Caki2 (cell line): ENCODE measurements at regions not wholly inside any gene's neighbourhood (a gene's known extent, or its start where the extent isn't known, plus 50 kb on each side); places are given as distances from the start of the nearest gene placed in this dataset.

Experiments used
- DNase-seq: peaks from one replicate; pipeline ENCODE4 v3.0.0-alpha.2; 2015; ENCODE audit warnings: low read depth
- in situ Hi-C: cut with HindIII; loops from 2 replicates; pipeline ENCODE4 v1.10.0; 2016; ENCODE audit warnings: low sequenced_read_pairs, low pct_unique_long_range_greater_than_20kb, mixed read lengths

DNA sequence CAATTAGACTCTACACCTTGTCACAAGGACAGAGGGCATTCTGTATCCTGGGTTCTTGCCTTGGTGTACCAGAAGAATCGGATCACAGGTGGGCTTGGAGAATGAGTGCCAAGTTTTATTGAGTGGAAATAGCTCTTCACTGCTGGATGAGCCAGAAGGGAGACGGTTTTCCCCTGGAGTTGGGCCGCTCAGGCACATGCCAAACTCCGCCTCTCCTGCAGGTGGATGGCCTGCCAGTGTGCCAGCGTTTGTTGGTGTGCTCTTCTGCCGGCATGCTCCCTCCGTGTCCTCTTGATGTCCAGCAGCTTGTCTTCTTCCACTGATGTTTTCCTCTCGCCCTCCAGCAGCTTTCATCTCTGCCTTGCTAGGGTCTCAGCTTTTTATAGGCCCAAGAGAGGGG, 115.5 kb upstream of the RAB27B start:
- no peak for DNase-seq
- in situ Hi-C loops, result no loop called here

DNA sequence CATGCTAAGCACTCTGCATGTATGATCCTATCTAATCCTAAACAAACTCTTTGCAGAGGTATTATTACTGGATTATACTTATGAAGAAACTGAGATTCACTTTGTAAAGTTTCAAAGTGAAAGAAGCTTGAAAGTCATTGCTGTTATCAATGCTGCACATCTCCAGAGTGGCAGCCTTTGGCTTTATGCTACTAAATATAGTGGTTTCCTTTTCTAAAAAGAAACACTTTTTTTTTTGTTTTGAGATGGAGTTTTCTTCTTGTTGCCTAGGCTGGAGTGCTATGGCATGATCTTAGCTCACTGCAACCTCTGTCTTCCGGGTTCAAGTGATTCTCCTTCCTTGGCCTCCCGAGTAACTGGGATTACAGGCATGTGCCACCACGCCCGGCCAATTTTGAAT, 114.9 kb upstream of the RAB27B start:
- DNase-seq, result no peak
- in situ Hi-C loops, result no loop called here

DNA sequence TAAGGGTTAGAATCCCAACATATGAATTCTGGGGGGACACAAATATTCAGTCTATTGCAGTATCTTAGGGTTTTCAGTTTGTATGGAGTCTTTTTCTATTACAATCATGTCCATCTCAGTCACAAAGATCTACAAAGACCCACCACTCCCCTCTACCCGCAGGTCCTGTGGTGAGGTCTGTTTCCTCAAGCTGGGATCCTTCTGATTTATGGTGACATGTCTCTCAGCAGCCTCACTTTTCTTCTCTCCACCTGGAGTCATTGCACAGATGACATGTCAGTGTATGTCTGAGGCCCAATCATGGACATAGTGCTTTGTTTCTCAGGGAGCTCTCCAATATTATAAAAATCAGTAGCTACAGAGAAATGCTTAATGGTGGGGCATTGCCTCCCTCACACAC, 113.4 kb upstream of the RAB27B start:
- in situ Hi-C loops, result no loop called here

DNA sequence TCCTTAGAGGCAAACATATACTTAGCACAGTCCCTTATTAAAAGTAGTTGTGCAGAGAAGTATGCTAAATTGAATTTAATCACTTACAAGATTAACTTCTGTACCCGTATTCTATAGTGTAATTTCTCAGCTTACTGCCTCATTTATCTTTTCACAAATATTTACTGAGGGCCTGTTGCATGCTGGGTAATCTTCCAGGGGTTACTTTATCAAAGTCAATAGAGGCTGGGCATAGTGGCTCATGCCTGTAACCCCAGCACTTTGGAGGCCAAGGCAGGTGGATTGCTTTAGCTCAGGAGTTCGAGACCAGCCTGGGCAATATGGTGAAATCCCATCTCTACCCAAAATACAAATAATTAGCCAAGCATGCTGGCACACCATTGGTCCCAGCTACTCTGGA, 111.7 kb upstream of the RAB27B start:
- DNase-seq, result no peak
- in situ Hi-C loops, result no loop called here

More for the DNA sequence above, 113.4 kb upstream of the RAB27B start:
- DNase-seq, result no peak

DNA sequence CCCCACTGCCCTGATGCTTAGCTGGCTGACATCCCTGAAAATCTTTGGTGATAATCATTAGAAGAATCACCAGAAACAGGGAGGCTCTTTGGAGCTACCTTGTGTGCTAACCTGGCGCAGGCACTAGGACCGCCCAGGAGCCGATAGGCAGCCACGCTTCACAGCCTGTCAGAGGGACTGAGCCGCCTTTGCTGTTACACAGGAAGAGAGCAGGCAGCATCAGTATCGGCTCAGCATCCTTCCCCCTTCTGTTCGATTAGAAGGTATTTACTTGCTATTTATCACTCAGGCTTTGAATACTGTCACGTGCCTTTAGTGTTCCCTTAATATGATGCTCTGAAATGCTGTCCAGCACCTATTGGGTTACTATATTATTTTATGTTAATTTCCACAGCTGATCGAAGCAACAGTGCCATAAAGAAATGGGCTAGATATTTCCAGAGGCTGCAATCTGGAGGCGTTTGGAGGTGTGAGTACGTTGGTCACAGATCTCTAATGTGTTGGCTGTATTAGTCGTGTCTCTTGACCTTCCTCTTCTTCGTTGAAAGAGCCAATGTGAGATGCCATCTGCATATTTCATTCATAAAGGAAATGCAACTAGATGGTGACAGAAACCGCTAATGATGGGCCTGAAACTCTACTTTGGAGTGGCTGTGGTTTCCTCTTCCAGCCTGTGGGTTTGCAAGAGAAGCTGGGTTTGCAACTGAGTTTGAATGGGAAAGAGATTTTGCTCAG, 110.4 kb upstream of the RAB27B start:
- DNase-seq, result no peak
- in situ Hi-C loops, result no loop called here

DNA sequence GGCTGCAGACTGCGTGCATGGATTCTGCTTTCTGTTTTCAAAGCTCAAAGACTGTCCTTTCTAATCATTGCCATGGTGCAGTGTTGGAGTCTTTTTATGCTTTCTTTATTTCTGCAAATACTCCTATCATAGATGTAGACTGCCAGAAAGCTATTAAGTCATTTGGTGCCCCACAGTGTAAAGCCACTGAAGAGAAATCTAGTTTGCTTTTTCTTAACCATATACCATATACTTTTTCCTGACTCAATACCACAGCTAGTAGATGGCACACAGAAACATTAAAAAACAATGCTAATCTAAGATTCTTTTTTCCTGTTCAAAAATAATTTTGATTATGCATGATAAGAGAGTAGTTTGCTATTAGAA, 109.9 kb upstream of the RAB27B start:
- in situ Hi-C loops, result no loop called here
- DNase-seq, result no peak

DNA sequence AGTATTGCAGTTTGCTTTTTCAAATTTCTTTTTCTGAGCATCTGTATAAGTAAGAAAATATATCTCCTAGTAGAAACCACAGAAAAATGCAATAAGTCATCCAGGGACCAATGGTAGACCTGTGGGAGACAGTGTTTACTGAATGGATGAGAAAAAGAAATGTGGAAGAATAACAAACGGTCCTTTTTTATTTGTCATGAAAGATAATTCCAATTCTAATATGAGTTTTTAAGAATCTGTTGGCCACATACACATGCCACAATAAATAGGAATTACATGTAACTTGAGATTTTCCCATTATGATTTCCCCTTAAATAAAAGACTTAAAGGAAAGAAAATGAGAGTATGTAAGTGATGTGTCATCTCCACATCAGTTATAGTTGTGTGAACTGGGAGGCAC, 107.7 kb upstream of the RAB27B start:
- in situ Hi-C loops, result no loop called here
- no peak for DNase-seq

DNA sequence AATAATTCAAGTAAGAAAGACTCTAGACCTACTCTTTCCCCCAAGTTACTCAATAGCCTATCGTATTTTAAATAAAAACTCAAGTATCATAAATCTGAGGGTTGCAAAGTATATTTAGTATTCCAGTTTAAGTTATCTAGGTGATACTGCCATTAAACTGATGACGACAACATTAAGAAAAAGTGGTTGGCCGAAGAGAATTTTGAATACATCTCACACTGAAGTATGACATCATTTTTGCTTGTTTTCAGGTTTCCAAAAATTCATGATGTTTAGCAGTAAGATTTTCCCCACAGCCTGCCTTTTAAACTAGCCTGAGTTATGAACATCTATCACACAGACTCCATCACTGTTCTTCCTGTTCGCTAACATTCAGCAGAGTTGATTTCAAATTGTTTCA, 102.1 kb upstream of the RAB27B start:
- no peak for DNase-seq
- in situ Hi-C loops, result no loop called here

DNA sequence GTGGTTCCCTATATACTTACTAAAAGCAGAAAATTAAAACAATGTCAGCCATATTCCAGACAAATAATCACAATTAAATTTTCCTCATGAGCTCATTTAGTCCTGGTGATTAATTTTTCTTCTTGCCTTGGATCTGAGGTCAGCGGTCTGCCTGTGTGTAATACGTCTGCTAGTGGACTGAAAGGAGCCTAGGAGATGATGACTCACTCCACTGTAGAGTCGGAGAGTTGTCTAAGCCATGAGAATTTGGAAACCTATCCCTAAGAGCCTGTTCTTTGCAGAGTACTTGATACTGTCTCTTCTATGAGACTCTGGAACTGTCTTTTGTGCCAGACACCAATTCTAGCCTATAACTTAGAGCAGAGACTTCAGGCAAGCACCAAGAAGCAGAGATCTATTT, 94.2 kb upstream of the RAB27B start:
- in situ Hi-C loops, result no loop called here
- DNase-seq, result peak; percentile 19

DNA sequence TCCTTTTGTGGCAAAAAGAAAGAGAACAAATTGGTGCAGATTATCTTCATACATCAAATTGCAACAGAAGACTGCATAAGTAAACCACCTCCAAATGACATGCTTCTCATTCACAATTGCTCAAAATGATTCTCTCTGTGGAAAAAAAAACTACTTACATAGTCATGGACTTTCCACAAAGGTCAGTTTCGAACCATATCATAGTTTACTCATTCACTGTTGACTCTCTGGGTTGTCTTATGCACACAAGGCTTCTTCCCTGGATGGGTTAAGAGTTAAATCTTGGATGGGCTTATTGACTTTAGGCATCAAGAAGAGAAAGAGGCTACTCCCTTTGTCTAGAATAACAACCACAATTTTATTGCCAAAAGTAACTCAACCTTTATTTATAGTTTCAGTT, 91.3 kb upstream of the RAB27B start:
- no peak for DNase-seq
- in situ Hi-C loops, result no loop called here

DNA sequence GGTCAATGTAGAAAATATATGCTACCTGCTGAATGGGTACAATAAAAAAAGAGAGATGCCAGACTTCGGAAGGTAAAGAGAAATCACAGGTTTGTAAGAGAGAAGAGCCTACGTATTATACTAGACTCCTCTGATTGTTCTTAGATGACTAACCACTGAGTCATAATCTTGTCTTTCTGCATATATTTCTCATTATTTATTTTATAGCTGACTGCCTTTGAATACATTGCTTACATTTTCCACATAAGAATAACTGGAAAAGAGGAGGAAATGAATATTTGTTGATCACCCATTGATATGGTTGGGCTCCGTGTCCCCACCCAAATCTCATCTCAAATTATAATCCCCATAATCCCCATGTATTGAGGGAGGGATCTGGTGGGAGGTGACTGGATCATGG, 90.3 kb upstream of the RAB27B start:
- peak; percentile 52 for DNase-seq
- in situ Hi-C loops, result no loop called here

DNA sequence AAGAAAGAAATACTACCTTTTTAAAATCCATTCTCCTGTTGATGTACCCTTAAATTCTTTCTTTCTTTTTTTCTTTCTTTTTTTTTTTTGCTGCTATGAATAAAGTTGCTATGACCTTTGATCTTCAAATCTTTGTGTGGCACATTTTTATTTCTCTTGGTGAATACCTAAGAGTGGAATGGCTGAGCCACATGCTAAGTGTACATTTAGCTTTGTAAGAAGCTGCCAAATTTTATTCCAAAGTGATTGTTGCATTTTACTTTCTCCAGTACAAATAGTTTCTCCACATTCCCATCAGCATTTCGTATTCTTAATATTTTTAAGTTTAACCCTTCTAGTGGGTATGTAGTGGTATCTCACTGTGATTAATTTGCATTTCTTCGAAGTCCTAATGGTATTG, 88.8 kb upstream of the RAB27B start:
- DNase-seq, result no peak

DNA sequence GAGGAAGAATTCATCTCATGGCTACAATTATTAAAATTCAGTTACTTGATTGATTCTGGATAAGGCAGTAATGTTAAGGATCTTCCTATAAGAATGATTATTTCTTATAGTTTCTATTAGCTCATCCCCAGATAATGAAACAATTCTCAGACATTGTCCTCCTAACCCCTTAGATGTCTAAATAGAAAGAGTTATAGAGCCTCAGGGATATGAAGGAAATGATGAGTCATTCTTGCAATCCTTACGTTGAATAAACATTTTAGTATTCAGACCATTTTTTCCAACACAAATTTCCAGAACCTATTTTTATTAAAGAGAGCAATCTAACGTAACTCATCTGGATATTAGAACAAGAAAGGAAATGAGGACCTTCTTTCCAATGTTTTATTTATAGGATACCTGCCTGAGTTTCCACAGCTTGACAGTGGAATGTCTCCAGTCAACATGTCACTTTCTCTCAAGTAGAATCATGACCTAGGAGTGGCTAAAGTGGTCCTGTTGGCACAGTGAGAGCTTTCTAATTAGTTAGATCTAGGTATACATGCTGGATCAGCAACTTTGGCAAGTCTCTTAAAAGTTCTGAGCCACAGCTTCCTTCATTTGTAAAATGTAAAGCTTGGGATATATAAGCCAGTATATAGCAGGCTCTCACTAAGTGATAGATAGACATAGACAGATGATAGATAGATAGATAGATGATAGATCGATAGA, 88.0 kb upstream of the RAB27B start:
- in situ Hi-C loops, result no loop called here

More for the DNA sequence above, 88.8 kb upstream of the RAB27B start:
- in situ Hi-C loops, result no loop called here

DNA sequence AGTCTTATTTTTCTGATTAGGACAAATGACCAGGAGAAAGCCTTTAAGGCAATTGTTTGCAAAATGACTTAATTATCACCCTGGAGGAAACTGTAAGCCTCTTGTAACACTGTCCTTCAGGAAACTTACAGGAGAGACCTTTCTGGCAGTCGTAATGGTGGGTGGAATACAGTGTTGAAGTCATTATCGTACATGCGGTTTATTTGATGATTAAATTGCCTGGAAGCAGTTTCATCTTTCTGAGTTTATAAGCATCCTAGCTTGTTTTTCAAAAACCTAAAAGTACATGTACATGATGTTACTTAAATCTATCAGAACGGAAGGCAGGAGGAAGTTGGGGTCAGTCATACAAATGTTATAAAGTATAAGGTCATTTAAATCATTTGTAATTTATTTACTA, 86.2 kb upstream of the RAB27B start:
- no peak for DNase-seq
- in situ Hi-C loops, result no loop called here

More for the DNA sequence above, 88.0 kb upstream of the RAB27B start:
- DNase-seq, result peak; percentile 22

DNA sequence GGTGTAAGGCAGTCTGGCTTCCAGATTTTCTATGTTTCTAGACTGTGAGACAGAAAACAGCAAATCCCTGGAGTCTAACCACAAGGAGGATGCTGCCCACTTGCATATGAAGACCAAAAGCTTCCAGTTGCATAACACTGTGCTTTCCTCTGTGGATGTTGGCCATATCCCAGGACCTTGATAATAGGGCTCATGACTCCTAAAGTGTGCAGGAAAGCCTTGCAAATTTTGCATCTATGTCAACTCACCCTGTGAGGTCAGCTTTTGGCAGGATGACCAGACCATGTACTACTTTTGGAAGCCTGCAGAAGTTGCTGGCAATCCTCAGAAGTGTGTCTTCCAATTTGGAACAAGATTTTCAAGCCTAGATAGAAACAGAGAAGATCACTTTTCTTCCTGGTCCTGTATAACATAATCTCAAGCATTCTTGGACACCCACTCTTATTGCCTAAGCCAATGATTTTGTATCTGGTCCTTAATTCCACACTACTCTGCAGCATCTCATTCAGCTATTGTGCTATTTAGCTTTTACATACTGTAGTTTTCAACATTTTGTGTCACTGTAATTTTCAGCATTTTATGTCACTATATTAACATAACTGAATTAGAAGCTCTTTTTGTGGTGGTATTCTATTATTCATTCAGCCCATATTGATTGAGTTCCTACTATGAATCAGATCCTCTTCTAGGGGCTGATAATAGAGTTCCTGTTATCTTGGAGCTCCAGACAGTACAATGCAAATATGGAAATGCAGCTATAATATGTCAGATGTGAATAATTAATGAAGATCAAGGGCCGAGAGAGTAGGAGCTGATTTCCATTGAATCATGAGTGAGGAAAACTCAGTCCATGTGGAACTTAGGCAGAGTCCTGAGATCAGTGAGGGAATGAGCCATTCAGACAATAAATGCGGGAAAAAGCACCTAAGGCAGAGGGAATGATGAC, 85.3 kb upstream of the RAB27B start:
- in situ Hi-C loops, result no loop called here
- no peak for DNase-seq

DNA sequence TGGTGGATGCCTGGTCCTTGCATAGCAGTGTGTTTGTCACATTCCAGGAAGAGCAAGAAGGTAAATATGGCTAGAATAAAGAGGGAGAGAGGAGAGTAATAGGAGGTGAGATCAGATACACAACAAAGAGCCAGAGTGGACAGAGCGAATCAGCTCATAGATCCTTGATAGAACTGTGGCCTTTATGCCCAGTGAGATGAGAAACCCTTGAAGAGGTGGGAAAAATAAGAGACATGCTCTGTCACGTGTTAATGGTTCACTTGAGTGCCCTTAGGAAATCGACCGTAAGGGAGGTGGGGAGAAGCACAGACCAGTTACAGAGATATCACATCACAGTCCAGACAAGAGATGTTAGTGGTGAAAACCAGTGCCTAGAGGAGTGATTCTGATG, 84.7 kb upstream of the RAB27B start:
- in situ Hi-C loops, result no loop called here
- peak; percentile 4 for DNase-seq

DNA sequence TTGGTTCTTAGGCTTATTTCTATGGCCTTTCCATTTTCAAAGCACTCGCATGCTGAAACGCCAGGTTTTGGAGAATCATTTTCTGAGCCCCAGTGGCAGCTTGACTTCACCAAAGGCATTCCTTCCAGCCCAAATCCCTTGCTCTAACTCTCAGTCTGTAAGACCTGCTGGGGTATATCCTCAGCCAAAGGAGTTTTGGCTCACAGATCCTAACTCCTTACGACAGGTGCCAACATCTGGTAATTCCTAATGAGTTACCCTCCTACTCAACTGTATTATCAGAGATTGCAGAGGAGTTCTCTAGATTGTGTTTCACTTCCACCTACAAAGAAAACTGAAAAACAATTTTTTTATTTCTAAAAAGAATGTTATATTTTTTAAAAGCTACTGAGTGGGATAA, 79.0 kb upstream of the RAB27B start:
- in situ Hi-C loops, result no loop called here
- no peak for DNase-seq

DNA sequence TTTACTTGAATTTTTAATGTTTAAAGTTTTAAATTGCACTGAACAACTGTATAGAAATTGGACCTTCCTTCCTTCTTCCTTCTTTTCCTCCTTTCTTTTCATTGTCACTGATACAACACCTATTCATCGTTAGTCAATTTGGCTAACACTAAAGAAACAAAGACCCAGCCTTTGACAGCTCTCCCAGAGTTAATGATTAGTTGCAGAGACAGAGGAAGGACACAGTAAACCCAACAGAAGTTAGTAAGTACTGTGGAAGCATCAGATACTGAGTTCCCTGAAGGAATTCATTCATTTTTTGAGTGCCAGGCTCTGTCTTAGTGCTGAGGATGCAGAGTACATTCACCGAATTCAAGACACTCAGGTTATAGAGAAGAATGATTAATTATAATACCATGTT, 77.9 kb upstream of the RAB27B start:
- in situ Hi-C loops, result no loop called here
- DNase-seq, result no peak

DNA sequence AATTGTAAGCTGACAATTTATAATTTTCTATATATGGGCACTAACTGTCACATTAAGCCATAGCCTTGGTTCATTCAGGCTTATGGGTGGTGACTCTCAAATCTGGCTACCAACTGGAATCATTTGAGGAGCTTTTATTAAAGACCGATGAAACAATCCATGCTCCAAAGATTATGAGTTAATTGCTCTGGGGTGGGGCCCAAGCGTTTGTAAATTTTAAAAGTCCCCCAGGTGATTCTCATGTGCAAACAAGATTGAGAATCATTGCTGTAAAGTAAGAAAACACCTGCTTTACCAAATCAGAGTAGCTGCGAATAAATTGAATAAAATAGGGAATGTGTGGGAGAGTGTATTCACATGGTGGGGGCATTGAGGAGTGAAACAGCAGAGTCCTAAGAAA, 76.1 kb upstream of the RAB27B start:
- DNase-seq, result no peak
- in situ Hi-C loops, result no loop called here
